ENCODE measurements at regions not wholly inside any gene's neighbourhood (a gene's known extent, or its start where the extent isn't known, plus 50 kb on each side); places are given as distances from the start of the nearest gene placed in this dataset.

DNA sequence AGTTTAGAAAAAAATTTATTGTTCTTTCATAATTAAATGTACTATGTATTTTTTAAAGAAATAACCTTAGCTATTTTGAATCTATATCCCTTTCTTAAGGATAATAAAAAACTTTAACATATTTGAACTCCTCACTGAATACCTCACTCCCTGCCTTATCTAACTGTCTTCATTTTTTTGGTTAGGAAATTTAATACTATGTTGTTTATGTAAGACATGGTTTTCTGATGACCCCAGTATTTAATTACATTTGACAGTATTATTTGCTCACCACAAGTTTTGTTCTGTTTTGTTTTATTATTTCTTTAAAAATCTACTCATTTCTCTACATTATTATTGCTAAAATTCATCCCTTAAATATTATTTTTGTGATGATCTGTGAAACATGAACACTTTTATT is 394.4 kb upstream of the ADGRB3 start:
- Histone ChIP-seq H3K79me2 (ENCODE audit: control insufficient read depth in 1 of 2, insufficient read depth in 2 of 2, low read length in 2 of 2) (no peaks in the 10 kb centered on the region), H2BK20ac (ENCODE audit: low read length) (no peak overlapping the region), H3K36me3 (ENCODE audit: control insufficient read depth in 2 of 4, insufficient read depth in 4 of 4, low read length in 3 of 4) (no peaks in the 10 kb centered on the region), H3K27ac (ENCODE audit: low read depth, low read length) (no peak overlapping the region), H3K4ac (replicated peaks; ENCODE audit: insufficient read length, low read depth, low read length) (no peak overlapping the region), H3K4me3 (ENCODE audit: extremely low read depth in 1 of 4, insufficient read depth in 2 of 4, low read depth in 3 of 4, low read length in 4 of 4) (no peak overlapping the region), H3K18ac (ENCODE audit: extremely low read depth, low read length) (no peak overlapping the region), H3K4me2 (ENCODE audit: insufficient read depth in 1 of 2, low read depth in 2 of 2, low read length in 2 of 2) (no peak overlapping the region), H3K79me1 (ENCODE audit: low read depth, low read length) (no peaks in the 10 kb centered on the region), H3K23me2 (ENCODE audit: low read depth, low read length) (no peaks in the 10 kb centered on the region), H3K4me1 (replicated peaks in 1 of 4; ENCODE audit: control insufficient read depth in 3 of 4, insufficient read depth in 4 of 4, low read length in 3 of 4) (no peaks in the 10 kb centered on the region), H2BK12ac (ENCODE audit: low read depth, low read length) (no peak overlapping the region), H2BK120ac (replicated peaks; ENCODE audit: low read depth, low read length) (no peak overlapping the region), H3K23ac (ENCODE audit: insufficient read length) (no peak overlapping the region), H3K14ac (ENCODE audit: insufficient read length) (no peak overlapping the region), H3K27me3 (replicated peaks in 1 of 4; ENCODE audit: control insufficient read depth in 3 of 4, extremely low read depth in 1 of 4, insufficient read depth in 3 of 4, low read length in 3 of 4) (no peaks in the 10 kb centered on the region), H2AK5ac (ENCODE audit: low read depth, low read length) (no peak overlapping the region), H2AFZ (ENCODE audit: low read length) (no peak overlapping the region), H3K9ac (replicated peaks in 1 of 4; ENCODE audit: extremely low read depth in 1 of 4, low read depth in 3 of 4, low read length in 3 of 4) (no peak overlapping the region), H2BK5ac (ENCODE audit: low read depth, low read length) (no peak overlapping the region), H3K9me3 (ENCODE audit: insufficient read depth in 2 of 2, low read depth in 1 of 2, low read length in 1 of 2) (no peaks in the 10 kb centered on the region), H4K91ac (replicated peaks; ENCODE audit: insufficient read length, low read length) (no peak overlapping the region), H2BK15ac (ENCODE audit: low read length) (no peak overlapping the region), H4K5ac (ENCODE audit: insufficient read length, low read depth, low read length) (no peak overlapping the region), H4K20me1 (replicated peaks in 1 of 2; ENCODE audit: control insufficient read depth in 1 of 2, insufficient read depth in 2 of 2, low read length in 2 of 2) (no peaks in the 10 kb centered on the region), H4K8ac (ENCODE audit: extremely low read depth, insufficient read depth, low read length) (no peak overlapping the region), H3K56ac (replicated peaks; ENCODE audit: insufficient read length, low read depth, low read length) (no peak overlapping the region)
- ChIA-PET POLR2A (ENCODE audit: partially characterized antibody) (no interaction called here), CTCF (ENCODE audit: partially characterized antibody) (no interaction called here)
- no peak for DNase-seq (ENCODE audit: low read depth in 1 of 2, low spot score in 2 of 2)
- no peak for FAIRE-seq
- TF ChIP-seq EGR1 (IDR thresholded peaks at IDR 0.05; ENCODE audit: borderline replicate concordance, low read depth, low read length) (no peak), SP2 (IDR thresholded peaks at IDR 0.05; ENCODE audit: low read length) (no peak), MAFK (IDR thresholded peaks at IDR 0.05; ENCODE audit: low read depth, low read length) (no peak), KDM4A (IDR thresholded peaks at IDR 0.05; ENCODE audit: low read depth, low read length, severe bottlenecking) (no peak), SP4 (IDR thresholded peaks at IDR 0.05; ENCODE audit: low read length) (no peak), SRF (IDR thresholded peaks at IDR 0.05; ENCODE audit: low read depth, low read length) (no peak), POU5F1 (IDR thresholded peaks at IDR 0.05; ENCODE audit: low read depth, low read length) (no peak), TAF7 (optimal IDR thresholded peaks at IDR 0.05; ENCODE audit: borderline replicate concordance, low read depth, low read length) (no peak), POLR2AphosphoS5 (IDR thresholded peaks at IDR 0.05; ENCODE audit: low read depth, low read length) (no peak)
- TF ChIP-seq, protein P1, sequence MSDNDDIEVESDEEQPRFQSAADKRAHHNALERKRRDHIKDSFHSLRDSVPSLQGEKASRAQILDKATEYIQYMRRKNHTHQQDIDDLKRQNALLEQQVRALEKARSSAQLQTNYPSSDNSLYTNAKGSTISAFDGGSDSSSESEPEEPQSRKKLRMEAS (IDR thresholded peaks at IDR 0.05): no peak

Measured in H1 (cell line).